Coronary artery (tissue), 2 donors: ENCODE measurements at regions not wholly inside any gene's neighbourhood (a gene's known extent, or its start where the extent isn't known, plus 50 kb on each side); places are given as distances from the start of the nearest gene placed in this dataset.

ENCODE experiments used
- DNase-seq: peaks from one replicate; pipeline ENCODE4 v3.0.0-alpha.2; 2017; ENCODE audit warnings: low spot score
- H3K27ac ChIP-seq, 2 donors: fragments of 200-600 bp; sonication (generic); one replicate each; pipeline ENCODE4 v1.5.1; 2016 to 2019
- H3K4me3 ChIP-seq: fragments of 200-600 bp; sonication (generic); 2 replicates; pipeline ENCODE4 v1.5.1; 2016; ENCODE audit warnings: mild to moderate bottlenecking, moderate library complexity
- TF ChIP-seq, protein P1 (sequence below): fragments of 200-600 bp; sonication (generic); IDR thresholded peaks from one replicate; pipeline ENCODE4 v1.5.1; 2019; ENCODE audit warnings: antibody characterized with exemption

DNA sequence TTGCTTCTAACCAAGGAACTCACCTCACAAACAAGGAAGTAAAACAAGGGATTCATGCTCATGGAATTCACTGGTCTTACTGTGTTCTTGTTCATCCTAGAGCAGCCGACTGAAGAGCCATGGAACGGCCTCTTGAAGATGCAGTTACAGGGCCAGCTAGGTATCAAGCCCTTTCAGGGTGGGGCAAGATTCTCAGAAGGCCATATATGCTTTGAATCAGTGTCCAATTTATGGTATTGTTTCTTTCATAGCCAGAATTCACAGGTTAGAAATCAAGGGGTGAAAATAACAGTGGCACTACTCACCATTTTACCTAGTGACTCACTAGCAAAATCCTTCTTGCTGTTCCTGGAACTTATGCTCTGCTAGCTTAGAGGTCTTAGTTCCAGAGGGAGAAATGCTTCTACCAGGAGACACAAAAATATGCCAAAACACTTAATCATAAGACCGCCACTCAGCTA, 159.5 kb upstream of the CDH10 start:
- DNase-seq = no peak
- no peak overlapping the region for H3K27ac ChIP-seq
- TF ChIP-seq, protein P1, sequence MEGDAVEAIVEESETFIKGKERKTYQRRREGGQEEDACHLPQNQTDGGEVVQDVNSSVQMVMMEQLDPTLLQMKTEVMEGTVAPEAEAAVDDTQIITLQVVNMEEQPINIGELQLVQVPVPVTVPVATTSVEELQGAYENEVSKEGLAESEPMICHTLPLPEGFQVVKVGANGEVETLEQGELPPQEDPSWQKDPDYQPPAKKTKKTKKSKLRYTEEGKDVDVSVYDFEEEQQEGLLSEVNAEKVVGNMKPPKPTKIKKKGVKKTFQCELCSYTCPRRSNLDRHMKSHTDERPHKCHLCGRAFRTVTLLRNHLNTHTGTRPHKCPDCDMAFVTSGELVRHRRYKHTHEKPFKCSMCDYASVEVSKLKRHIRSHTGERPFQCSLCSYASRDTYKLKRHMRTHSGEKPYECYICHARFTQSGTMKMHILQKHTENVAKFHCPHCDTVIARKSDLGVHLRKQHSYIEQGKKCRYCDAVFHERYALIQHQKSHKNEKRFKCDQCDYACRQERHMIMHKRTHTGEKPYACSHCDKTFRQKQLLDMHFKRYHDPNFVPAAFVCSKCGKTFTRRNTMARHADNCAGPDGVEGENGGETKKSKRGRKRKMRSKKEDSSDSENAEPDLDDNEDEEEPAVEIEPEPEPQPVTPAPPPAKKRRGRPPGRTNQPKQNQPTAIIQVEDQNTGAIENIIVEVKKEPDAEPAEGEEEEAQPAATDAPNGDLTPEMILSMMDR = no peak
- no peak overlapping the region for H3K4me3 ChIP-seq

DNA sequence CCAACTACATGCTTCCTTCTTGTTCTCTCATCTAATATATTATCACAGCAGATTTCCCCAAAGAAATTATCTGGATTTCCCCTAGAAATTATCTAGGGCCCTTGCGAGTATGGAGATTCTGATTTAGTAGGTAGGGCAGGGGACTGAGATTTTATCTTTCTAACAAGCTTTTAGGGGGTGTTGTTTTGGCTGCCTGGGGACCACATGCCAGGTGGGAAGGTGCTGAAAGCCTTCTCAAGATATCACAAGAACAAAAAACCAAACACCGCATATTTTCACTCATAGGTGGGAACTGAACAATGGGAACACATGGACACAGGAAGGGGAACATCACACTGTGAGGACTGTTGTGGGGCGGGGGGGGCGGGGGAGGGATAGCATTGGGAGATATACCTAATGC, 146.5 kb upstream of the CDH10 start:
- TF ChIP-seq, protein P1 = no peak
- H3K27ac ChIP-seq = no peak overlapping the region
- no peak for DNase-seq
- no peak overlapping the region for H3K4me3 ChIP-seq

DNA sequence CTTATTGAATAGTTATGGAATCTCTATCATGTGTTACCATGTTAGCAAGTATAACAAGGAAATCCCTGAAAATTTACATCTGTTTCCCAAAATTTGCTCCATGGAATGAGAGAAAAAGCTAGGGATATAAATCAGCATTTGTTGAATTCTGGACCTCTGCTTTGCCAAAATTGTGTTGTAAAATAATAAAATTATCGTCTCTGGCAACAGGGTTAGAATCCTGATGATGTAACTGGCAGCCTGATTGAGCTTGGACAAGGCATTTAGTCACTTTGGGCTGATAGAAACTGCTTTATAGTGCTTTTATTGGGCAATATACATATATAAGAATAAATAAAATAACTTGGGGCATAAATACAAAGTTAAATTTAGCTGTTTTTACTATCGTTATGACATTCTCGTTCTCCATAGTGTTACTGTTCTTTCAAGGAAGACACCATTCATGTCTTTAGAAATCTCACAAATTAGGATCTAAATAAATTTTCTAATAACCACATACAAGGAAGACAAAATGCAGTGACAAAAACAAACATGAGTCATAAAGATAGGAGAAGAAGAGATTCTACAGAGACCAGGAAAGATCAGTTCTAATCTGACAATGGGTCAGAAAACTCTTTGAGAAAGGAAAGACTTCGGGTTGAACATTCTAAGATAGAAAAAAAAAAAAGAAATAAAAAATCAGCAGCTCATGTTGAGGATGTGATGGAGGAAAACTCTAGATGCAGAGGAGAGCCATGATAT, 145.0 kb upstream of the CDH10 start:
- Histone ChIP-seq H3K4me3 (no peak overlapping the region), H3K27ac (no peak overlapping the region)
- DNase-seq = no peak
- TF ChIP-seq, protein P1 = no peak

DNA sequence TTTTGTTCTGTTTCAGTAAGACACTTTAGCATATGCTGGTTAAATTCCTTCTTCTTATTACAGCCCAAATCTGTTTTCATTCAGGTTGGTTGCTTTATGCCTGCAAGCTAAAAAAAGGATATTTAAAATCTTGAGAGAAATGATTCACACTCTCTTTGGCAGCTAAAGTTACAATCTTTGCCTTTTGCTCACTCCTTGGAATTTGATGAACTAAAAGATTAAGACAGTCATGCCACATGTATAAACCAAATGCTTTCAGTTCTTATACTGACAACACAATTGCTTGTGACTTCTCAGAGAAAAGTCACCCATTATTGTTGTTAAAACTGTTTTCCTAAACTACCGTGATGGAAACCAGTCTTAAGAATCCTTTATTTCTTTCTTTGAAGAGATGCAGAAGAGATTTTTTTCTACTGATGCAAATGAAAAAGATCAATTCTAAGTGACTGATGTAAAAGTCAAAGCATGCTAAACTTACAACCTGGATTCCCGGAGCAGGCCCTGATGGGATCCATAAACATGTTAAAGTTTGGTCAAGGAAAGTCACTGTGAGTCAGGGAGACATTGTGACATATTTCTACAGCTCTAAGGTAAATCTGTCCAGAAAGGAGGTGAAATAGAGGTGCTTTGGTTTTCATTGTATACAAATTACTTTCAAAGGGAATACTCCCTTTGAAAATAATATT, 144.2 kb upstream of the CDH10 start:
- H3K27ac ChIP-seq = no peak overlapping the region
- H3K4me3 ChIP-seq = no peak overlapping the region
- TF ChIP-seq, protein P1 = no peak
- DNase-seq = no peak

DNA sequence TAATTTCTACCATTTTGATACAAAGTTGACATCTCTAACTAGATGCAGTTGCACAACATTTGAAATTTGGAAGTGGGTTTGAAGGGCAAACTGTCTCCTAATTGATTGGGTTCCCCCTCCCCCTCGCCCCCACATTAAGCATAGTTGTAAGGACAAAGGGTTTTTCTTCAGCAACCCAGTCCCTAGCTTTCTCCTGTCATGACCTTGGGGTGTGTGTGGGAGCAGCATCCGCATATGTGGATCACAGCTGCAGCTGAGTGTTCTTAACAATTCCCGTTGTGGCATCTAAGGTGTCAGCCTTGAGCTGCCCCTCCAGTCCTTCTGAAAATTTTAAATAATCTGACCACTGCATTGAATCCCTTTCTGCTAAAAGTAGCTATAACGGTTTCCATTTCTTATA, 141.3 kb upstream of the CDH10 start:
- no peak for DNase-seq
- Histone ChIP-seq H3K27ac (no peak overlapping the region), H3K4me3 (no peak overlapping the region)
- TF ChIP-seq, protein P1 = no peak

DNA sequence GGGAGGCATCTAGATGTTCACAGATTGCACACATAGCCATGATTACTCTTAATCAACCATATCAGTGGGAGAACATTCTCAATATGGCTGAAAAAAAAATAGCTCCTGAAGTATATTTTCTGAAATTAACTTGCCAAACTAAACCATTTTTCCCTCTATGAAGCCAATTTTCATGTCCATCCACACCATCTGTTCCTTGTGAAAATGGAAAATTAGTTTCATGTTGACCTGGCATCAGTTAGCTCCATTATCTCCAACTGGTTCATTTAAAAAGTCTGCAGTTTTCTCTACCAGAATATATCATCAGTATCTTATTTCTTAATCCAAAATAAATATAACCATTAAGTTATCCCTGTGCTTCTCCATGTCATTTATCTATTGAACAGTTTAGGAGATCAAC, 138.8 kb upstream of the CDH10 start:
- no peak for DNase-seq
- H3K4me3 ChIP-seq = no peak overlapping the region
- TF ChIP-seq, protein P1 = no peak
- H3K27ac ChIP-seq = no peak overlapping the region

DNA sequence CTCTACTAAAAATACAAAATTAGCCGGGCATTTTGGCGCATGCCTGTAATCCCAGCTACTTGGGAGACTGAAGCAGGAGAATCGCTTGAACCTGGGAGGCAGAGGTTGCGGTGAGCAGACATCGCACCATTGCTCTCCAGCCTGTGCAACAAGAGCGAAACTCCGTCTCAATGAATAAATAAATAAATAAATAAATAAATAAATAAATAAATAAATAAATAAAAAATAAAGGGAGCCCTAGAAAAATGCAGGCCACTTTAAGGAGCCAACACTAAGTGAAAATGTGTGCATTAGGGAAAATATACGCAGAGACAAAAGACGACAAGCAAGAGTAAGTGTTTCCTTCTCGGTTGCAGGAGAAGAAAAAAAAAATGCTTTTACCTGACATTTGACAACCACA, 132.6 kb upstream of the CDH10 start:
- no peak for DNase-seq
- Histone ChIP-seq H3K4me3 (no peak overlapping the region), H3K27ac (no peak overlapping the region)
- TF ChIP-seq, protein P1 = no peak
